K562 (cell line): ENCODE measurements at regions not wholly inside any gene's neighbourhood (a gene's known extent, or its start where the extent isn't known, plus 50 kb on each side); places are given as distances from the start of the nearest gene placed in this dataset.

ENCODE experiments used
- BHLHE40 ChIP-seq: IDR thresholded peaks from 2 replicates; pipeline ENCODE4 v1.6.1; 2011; ENCODE audit warnings: low read length, improper control_type of control experiment
- CHCHD3 ChIP-seq: fragments of 250-450 bp; sonication (Bioruptor Pico); IDR thresholded peaks from 2 replicates; pipeline ENCODE4 v2.1.2; 2022; ENCODE audit warnings: mild to moderate bottlenecking
- CTBP1 ChIP-seq: fragments of 450-650 bp; IDR thresholded peaks from 2 replicates; pipeline ENCODE4 v1.6.1; 2016; ENCODE audit warnings: borderline replicate concordance
- KLF16 ChIP-seq: IDR thresholded peaks from 2 replicates; pipeline ENCODE4 v1.6.1; 2016; ENCODE audit warnings: antibody characterized with exemption
- POLR2AphosphoS5 ChIP-seq: IDR thresholded peaks from 2 replicates; pipeline ENCODE4 v1.6.1; 2011; ENCODE audit warnings: mild to moderate bottlenecking, low read depth, low read length, moderate library complexity; ENCODE audit not compliant: control insufficient read depth, insufficient read depth
- ZFPM2 ChIP-seq: fragments of 250-450 bp; sonication (Bioruptor Pico); IDR thresholded peaks from 2 replicates; pipeline ENCODE4 v1.5.1; 2022; ENCODE audit warnings: mild to moderate bottlenecking
- ZNF274 ChIP-seq: IDR thresholded peaks from 2 replicates; pipeline ENCODE4 v1.6.1; 2011; ENCODE audit warnings: low read depth, mild to moderate bottlenecking, low read length, moderate library complexity, borderline replicate concordance
- TF ChIP-seq, protein P1 (sequence below), 3 experiments: IDR thresholded peaks in 2 of 3; conservative IDR thresholded peaks in 1 of 3; 2 replicates each; pipeline ENCODE4 v1.5.1; 2011 to 2012; ENCODE audit warnings: low read length in 3 of 3, mild to moderate bottlenecking in 3 of 3, control low read depth in 2 of 3, improper control_type of control experiment in 1 of 3, inconsistent platforms in 1 of 3, low read depth in 1 of 3, mixed read lengths in 1 of 3, moderate library complexity in 1 of 3; ENCODE audit not compliant: insufficient read depth in 2 of 3
- TF ChIP-seq, protein P2 (sequence below): sonication (generic); formaldehyde crosslinking; IDR thresholded peaks from 2 replicates; pipeline ENCODE4 v1.8.0; 2022; ENCODE audit warnings: mild to moderate bottlenecking, missing genetic modification reagents

DNA sequence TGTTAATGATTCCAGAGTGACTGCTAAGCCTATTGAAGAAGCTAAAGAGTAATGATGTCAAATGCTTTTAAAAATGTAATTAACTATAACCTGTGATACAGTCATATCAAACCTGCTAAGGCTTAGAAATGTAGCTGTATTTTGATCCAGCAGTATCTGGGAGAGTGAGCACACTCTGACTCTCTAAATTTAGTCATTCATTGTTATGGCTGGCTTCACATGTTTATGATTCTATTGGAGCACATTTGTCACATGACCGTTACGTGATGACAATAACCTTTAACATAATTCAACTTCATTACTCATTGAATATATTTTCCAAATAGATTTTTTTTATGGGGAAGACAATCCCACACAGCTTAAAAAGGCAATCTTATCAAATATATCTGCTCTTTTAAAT, 587.1 kb downstream of the LMO4 start:
- TF ChIP-seq KLF16 (no peak), CTBP1 (no peak), ZFPM2 (CRISPR knock-in tag) (no peak), ZNF274 (no peak), BHLHE40 (no peak), CHCHD3 (CRISPR knock-in tag) (no peak), POLR2AphosphoS5 (no peak)
- TF ChIP-seq, protein P1, sequence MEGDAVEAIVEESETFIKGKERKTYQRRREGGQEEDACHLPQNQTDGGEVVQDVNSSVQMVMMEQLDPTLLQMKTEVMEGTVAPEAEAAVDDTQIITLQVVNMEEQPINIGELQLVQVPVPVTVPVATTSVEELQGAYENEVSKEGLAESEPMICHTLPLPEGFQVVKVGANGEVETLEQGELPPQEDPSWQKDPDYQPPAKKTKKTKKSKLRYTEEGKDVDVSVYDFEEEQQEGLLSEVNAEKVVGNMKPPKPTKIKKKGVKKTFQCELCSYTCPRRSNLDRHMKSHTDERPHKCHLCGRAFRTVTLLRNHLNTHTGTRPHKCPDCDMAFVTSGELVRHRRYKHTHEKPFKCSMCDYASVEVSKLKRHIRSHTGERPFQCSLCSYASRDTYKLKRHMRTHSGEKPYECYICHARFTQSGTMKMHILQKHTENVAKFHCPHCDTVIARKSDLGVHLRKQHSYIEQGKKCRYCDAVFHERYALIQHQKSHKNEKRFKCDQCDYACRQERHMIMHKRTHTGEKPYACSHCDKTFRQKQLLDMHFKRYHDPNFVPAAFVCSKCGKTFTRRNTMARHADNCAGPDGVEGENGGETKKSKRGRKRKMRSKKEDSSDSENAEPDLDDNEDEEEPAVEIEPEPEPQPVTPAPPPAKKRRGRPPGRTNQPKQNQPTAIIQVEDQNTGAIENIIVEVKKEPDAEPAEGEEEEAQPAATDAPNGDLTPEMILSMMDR (IDR thresholded peaks at IDR 0.05 in 2 of 3, conservative IDR thresholded peaks at IDR 0.05 in 1 of 3; ENCODE audit: insufficient read depth in 2 of 3, low read depth in 1 of 3, low read length in 3 of 3), result no peak
- TF ChIP-seq, protein P2, sequence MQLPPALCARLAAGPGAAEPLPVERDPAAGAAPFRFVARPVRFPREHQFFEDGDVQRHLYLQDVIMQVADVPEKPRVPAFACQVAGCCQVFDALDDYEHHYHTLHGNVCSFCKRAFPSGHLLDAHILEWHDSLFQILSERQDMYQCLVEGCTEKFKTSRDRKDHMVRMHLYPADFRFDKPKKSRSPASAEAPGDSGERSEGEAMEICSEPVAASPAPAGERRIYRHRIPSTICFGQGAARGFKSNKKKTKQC (CRISPR knock-in tag), result no peak
